ENCODE measurements at regions not wholly inside any gene's neighbourhood (a gene's known extent, or its start where the extent isn't known, plus 50 kb on each side); places are given as distances from the start of the nearest gene placed in this dataset.

DNA sequence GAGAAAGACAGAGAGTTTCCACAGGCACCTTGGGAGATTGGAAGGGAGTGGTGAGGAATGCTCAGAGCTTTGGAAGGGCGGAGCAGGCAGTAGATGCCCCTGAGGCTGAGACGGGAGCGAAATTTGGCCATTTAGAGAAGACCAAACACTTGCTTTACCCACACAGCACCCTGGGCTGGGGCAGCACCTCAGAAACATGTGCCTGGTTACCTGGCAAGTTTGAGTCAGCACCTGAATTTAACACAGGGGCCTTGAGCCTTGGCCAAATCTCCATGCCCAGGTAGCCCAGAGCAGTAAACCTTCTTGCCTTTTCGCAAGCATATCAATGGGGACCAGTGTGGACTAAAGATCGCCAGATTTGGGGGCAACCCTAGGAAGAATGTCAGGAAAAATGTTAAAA is 111.9 kb upstream of the NFE2L3 start:
- DNase-seq (ENCODE audit: low read depth, low spot score), result no peak
- no peak for TF ChIP-seq GATA2 (IDR thresholded peaks at IDR 0.05; ENCODE audit: insufficient read depth, insufficient read length, low read depth, low read length)
- TF ChIP-seq MYC (IDR thresholded peaks at IDR 0.05; ENCODE audit: low read depth, low read length), result no peak
- no peak for TF ChIP-seq EZH2 (IDR thresholded peaks at IDR 0.05; ENCODE audit: borderline replicate concordance, low read depth, low read length, severe bottlenecking)
- no peak for TF ChIP-seq JUN (IDR thresholded peaks at IDR 0.05; ENCODE audit: borderline replicate concordance, insufficient read depth, insufficient read length, low read depth)
- H4K20me1 ChIP-seq (replicated peaks; ENCODE audit: control insufficient read depth, extremely low read depth, insufficient read depth, low read length), result no peaks in the 10 kb centered on the region
- H3K4me3 ChIP-seq (replicated peaks in 1 of 3; ENCODE audit: insufficient read depth in 1 of 3, low read depth in 1 of 3, low read length in 3 of 3), result no peak overlapping the region
- no peaks in the 10 kb centered on the region for H3K4me1 ChIP-seq (ENCODE audit: control insufficient read depth, extremely low read depth, insufficient read depth, low read length)
- no peak overlapping the region for H3K27ac ChIP-seq (ENCODE audit: insufficient read depth, low read depth, low read length)
- no peaks in the 10 kb centered on the region for H3K9me1 ChIP-seq (replicated peaks; ENCODE audit: control insufficient read depth, extremely low read depth, insufficient read depth, low read length)
- no peak for FAIRE-seq
- no peak overlapping the region for H2AFZ ChIP-seq (ENCODE audit: low read depth, low read length)
- H3K36me3 ChIP-seq (ENCODE audit: control insufficient read depth in 2 of 2, extremely low read depth in 1 of 2, insufficient read depth in 2 of 2, low read length in 2 of 2), result no peaks in the 10 kb centered on the region
- H3K79me2 ChIP-seq (ENCODE audit: control insufficient read depth, insufficient read depth, low read length), result no peaks in the 10 kb centered on the region
- ChIA-PET POLR2A (no interaction called here), CTCF (no interaction called here)
- H3K27me3 ChIP-seq (ENCODE audit: control insufficient read depth in 2 of 2, insufficient read depth in 2 of 2, low read length in 2 of 2), result peaks cover 2 to 4% of the 10 kb centered on the region in 2 experiments
- no peak overlapping the region for H3K4me2 ChIP-seq (ENCODE audit: insufficient read depth, low read length)
- intact Hi-C loops (cut with micrococcal nuclease), result no loop called here
- H3K9me3 ChIP-seq (replicated peaks; ENCODE audit: control insufficient read depth, insufficient read depth, low read length), result no peaks in the 10 kb centered on the region
- no TSS peak for BruUV-seq (replicated peaks)
- H3K9ac ChIP-seq (replicated peaks; ENCODE audit: extremely low read depth, insufficient read depth, low read length), result no peak overlapping the region
- dilution Hi-C loops (cut with MboI; ENCODE audit: extremely low pct_ligation_motif_present, low sequenced_read_pairs), result no loop called here

DNA sequence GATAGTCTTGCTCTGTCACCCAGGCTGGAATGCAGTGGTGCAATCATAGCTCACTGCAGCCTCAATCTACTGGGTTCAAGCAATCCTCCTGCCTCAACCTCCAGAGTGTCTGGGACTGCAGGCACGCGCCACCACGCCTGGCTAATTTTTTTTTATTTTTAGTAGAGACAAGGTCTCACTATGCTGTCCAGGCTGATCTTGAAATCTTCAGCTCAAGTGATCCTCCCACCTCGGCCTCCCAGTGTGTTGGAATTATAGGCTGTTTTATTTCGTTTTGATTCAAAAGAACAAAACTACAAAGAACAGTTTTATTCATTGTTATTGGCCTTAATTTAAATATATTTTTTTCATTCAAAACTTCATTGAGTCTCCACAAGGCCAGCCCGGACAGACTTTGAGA is 109.8 kb upstream of the NFE2L3 start:
- dilution Hi-C loops (cut with MboI; ENCODE audit: extremely low pct_ligation_motif_present, low sequenced_read_pairs), result no loop called here
- Histone ChIP-seq H3K36me3 (ENCODE audit: control insufficient read depth in 2 of 2, extremely low read depth in 1 of 2, insufficient read depth in 2 of 2, low read length in 2 of 2) (no peaks in the 10 kb centered on the region), H3K4me1 (ENCODE audit: control insufficient read depth, extremely low read depth, insufficient read depth, low read length) (no peaks in the 10 kb centered on the region), H3K27ac (ENCODE audit: insufficient read depth, low read depth, low read length) (no peak overlapping the region), H2AFZ (ENCODE audit: low read depth, low read length) (no peak overlapping the region), H3K79me2 (ENCODE audit: control insufficient read depth, insufficient read depth, low read length) (no peaks in the 10 kb centered on the region), H3K27me3 (ENCODE audit: control insufficient read depth in 2 of 2, insufficient read depth in 2 of 2, low read length in 2 of 2) (peaks cover 2 to 4% of the 10 kb centered on the region in 2 experiments), H4K20me1 (replicated peaks; ENCODE audit: control insufficient read depth, extremely low read depth, insufficient read depth, low read length) (no peaks in the 10 kb centered on the region), H3K9ac (replicated peaks; ENCODE audit: extremely low read depth, insufficient read depth, low read length) (no peak overlapping the region), H3K4me2 (ENCODE audit: insufficient read depth, low read length) (no peak overlapping the region), H3K4me3 (replicated peaks in 1 of 3; ENCODE audit: insufficient read depth in 1 of 3, low read depth in 1 of 3, low read length in 3 of 3) (no peak overlapping the region), H3K9me3 (replicated peaks; ENCODE audit: control insufficient read depth, insufficient read depth, low read length) (no peaks in the 10 kb centered on the region), H3K9me1 (replicated peaks; ENCODE audit: control insufficient read depth, extremely low read depth, insufficient read depth, low read length) (no peaks in the 10 kb centered on the region)
- FAIRE-seq (no peak), DNase-seq (ENCODE audit: low read depth, low spot score) (no peak)
- CTCF ChIA-PET, result no interaction called here
- intact Hi-C loops (cut with micrococcal nuclease), result no loop called here
- no TSS peak for BruUV-seq (replicated peaks)
- TF ChIP-seq GATA2 (IDR thresholded peaks at IDR 0.05; ENCODE audit: insufficient read depth, insufficient read length, low read depth, low read length), result no peak
- TF ChIP-seq MAX (IDR thresholded peaks at IDR 0.05; ENCODE audit: insufficient read depth, insufficient read length), result no peak
- POLR2A ChIA-PET, result no interaction called here
